IPS DF 4.7 (cell line): ENCODE measurements at regions not wholly inside any gene's neighbourhood (a gene's known extent, or its start where the extent isn't known, plus 50 kb on each side); places are given as distances from the start of the nearest gene placed in this dataset.

Experiments
- DNase-seq: peaks from one replicate; pipeline ENCODE4 v3.0.0-alpha.2; 2013; ENCODE audit warnings: low spot score; ENCODE audit errors: extremely low read depth

DNA sequence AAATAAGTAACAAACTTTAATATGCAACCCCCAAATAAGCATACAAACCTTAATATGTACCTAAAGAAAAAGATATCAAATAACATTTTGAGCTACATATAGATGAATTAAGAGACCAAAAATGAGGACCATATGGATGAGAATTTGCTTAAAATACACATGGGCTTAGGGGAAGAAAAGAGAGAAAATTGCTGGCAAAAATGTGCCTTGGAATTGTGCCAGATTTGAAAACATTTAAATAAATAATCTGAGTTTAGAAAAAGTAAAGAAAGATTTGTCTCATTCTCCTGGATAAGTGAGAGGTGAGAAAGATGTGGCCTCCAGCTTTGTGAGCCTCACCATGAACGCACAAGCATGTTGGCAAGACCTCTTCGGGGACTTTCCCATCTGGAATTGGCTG, 372.6 kb downstream of the SOX11 start:
- no peak for DNase-seq

DNA sequence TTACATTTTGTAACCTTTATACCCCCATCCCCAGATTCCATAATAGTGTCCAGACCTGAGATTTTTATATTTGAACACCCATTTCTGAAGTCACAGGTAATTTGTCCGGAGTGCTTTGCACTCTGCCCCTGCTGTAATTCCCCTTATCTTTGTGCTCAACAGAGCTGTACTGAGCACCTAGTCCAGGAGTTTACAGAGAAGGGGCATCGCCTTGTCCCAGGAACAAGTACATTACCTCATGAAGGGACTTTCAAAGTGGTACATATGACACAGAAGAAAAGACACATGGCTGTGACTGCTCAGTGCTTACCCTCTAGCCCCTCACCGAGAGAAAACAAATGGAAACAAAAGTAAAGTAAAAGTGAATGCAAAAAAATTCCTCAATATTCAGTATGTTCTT, 373.5 kb downstream of the SOX11 start:
- no peak for DNase-seq

DNA sequence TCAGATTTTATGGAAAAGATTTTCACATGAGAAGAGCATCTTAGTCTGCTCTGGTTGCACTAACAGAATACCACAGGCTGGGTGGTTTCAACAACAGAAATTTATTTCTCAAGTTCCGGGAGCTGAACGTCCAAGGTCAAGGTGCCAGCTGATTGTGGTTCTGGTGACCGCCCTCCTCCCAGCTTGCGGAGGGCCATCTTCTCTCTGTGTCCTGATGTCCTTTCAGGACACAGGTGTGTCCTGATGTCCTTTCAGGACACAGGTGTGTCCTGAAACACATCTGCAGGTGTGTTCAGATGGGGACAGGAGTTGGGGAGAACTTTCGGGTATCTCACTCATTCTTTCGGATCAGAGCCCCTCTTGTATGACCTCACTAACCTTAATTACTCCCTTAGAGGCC, 374.9 kb downstream of the SOX11 start:
- DNase-seq = no peak

DNA sequence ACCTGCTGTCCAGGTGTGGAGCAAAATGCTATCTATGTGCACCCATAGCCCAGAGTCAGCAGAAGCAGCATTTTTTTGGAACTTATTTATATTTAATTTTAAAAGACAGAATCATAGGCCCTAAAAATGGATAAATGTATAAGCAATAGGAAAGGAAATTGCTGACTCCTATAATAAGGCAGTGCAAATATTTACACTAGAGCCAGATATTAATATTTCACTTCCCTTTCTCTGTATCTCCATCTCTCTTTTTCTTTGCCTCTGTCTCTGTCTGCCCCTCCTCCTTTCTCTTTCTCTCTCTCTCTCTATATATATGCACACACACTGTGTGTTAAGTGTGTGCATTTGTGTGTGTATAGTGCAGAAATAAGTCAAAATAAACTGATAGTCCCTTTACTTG, 375.6 kb downstream of the SOX11 start:
- DNase-seq = no peak

DNA sequence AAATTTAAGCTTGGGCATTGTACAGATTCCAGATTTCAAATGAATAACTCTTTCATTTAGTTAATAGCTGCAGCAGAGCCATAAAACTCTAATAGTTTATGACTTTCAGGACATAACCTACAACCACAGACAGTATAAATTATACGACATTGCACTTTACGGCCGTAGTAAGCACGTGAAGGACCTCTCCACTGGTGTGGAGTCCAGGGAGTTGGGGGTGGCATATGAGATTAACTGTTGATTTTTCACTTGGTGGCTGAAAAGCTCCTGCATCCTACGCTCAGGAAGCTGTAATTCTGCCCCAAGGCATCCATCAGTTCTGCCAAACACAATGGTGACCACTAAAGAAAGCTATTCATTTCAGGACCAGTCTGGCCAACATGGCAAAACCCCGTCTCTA, 376.2 kb downstream of the SOX11 start:
- no peak for DNase-seq

DNA sequence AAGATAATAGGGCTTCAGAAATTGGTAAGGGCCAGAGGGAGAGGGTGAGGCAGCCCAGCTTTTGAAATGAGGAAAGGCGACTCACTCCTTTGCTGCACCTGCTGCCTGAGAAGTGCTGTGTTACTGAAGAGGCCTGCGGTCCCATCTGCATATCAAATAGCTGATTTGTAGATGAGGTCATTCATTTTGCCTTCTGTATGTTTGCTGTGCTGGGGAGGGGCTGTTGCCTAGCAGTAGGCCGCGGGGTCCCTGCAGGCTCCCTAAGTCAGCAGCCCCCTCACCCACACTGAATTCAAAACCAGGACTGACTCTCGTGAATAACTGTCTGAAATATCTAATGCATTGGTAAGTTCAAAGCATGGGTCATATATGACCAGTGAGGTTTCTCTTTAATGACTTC, 377.2 kb downstream of the SOX11 start:
- DNase-seq = no peak

DNA sequence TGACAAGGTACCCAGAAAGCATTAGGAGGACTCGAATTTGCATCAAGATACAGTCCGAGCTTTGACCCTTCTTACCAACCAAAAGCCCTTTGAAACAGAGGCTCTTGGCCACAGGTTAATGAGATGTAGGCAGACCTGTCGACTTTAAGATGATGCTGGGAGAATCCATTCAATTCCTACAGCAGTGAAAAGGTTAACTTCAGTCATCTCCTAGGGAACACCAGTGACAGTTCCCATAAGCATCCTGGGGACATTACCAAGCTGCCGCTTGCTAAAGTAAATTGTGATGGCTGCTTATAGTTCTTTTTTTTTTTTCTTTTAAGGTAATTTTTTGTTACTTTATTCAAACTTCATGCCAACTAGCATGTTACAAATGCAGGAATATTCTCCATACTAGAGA, 379.3 kb downstream of the SOX11 start:
- DNase-seq = no peak

DNA sequence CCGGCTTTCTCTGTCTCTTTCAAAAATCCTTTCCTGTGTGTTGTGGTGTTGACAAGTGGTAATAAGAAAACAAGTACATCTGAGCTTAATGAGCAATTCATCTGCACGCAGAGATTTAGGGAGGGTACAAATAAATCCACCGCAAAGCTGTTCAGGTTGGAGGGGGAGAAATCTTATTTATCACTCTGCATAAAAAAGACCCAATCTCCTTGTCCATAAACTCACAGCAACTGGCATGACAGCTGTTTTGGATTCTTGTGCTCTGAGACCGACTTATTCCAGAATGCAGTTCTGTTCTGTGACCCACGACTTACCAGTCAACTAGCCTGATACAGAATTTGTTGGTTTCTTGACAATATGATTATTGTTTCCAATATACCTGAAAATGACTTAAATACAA, 380.1 kb downstream of the SOX11 start:
- DNase-seq = no peak

DNA sequence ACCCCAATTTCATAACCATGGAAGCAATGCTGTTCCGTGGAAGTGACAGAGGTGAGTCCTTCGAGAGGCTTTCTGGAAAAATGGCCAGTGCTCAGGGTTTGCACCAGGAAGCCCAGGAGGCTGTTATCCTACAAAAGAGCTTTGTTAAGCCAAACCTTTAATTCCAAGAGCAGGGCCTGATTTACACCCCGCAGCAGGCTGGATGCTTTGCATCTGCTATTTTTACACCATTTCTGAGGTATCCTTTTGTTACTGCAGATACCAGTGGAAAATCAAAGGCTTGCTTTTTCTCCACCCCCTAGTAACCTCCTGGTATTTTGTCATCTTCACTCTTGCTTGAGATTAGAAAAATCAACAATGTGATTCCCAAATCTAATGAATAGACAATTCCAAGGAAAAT, 380.6 kb downstream of the SOX11 start:
- no peak for DNase-seq

DNA sequence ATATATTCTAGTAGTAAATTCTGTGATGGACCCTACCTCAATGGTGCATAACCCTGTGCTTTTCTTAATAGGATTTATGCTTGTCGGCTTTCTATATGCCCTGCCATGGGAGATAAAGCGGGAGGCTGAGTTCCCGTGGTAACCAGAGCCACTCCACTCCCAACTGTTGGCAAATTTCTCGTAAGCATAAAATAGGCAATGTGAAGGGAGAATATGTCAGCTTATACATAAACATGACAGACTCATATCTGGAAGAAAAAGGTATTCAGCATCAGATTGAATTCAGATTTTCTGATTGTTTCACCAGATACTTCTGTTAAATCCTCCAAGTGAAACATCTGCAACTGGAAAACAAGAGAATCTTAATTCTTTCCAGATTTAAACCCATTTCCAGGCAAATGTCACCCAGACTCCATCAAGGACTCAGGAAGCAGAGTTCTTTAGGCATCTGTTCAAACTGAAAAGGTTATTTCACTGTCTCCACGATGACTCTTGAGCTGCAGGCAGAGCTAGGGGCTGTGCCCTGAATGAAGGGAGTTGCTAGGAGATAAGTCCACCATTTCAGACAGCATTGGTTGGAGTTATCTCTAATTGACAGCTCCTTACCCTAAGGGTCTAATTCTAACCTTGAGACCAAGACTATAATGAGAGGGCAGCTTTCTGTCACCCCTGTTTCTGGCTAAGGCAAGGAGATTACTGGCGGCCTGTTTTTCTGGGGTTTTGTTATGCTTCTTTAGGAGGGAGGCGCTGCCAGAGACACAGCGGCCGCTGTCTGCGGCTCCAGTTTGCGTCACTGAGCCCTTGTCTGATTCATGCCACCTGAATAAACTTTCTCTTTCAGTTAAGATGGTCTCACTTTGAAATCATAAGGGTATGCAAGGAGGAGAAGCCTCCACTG, 381.3 kb downstream of the SOX11 start:
- no peak for DNase-seq

DNA sequence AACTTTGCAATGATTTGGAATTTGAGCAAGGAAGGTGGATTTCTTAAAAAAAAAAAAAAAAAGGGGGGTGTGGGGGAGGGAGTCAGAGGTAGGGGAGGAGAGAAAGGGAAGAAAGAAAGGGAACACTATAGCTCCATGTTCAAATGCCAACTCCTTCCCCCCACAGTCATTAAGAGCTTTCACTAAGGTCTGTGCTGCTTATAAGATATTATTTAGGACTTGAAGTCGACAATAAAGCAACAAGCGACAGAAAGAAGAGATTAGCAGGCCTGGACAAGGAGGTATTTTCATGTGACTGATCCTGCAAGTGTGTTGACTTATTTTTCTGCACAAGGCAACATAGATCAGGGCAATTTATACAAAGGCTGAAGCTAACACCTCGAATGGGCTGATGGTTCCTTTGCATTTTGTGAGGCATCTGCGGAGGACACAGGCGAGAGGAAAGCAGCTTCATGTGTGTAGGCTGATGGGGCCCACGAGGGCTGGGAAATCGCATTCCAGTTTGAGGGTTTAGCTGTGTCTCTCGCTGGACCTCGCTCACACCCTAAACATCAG, 382.0 kb downstream of the SOX11 start:
- no peak for DNase-seq

DNA sequence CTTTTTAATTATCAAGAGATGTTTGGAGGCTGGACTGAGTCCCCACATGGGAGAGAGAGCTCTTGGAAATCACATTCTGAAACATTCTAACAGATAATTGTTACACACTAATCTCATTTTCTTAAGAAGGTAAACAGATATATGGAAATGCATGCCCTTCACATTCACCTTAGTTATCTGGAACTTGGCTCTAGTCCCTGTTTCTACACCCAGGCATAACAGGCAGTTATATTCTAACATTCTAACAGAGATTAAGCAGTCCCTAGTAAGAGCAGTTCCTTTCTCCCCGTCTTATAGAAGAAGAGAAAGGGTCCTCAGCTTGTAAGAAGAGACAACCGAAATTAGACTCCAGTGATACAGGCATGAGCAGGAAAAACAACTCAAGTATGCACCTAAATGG, 385.4 kb downstream of the SOX11 start:
- DNase-seq = no peak

DNA sequence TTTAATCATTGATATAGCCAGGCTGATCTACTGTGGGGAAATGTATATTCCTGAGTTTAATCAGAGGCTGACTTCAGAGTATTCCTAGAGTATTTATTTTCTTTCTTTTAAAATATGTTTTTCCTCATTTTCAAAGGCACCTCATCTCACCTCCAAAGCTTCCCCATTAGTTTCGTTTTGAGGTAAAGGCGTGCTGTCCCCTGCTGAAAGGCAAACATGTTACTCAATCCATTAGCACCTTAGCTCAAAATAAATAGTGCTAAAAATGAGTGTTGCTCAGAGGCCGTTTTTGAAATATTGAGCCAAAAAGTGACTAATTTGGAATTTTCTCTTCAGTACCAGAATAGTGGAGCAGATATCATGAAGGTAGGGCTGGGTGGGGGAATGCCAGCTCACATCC, 386.2 kb downstream of the SOX11 start:
- DNase-seq = no peak

DNA sequence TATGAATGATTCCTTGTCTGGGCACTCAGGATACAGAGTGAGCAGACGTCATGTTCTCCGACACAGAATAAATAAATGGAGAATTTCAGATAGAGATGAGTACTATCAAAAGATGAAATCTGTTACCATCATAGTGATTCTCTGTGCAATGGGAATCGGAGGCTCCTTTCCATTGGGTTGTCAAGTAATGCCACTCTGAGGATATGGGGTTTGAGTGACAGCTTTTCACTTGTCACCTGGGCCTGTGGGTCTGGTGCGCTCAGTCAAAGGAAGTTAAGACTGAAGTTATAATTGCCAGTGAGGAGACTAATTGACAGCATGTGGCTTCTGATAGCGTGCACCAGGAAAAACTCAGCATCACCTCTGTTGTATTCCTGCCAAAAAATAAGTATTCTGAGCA, 387.2 kb downstream of the SOX11 start:
- DNase-seq = no peak

DNA sequence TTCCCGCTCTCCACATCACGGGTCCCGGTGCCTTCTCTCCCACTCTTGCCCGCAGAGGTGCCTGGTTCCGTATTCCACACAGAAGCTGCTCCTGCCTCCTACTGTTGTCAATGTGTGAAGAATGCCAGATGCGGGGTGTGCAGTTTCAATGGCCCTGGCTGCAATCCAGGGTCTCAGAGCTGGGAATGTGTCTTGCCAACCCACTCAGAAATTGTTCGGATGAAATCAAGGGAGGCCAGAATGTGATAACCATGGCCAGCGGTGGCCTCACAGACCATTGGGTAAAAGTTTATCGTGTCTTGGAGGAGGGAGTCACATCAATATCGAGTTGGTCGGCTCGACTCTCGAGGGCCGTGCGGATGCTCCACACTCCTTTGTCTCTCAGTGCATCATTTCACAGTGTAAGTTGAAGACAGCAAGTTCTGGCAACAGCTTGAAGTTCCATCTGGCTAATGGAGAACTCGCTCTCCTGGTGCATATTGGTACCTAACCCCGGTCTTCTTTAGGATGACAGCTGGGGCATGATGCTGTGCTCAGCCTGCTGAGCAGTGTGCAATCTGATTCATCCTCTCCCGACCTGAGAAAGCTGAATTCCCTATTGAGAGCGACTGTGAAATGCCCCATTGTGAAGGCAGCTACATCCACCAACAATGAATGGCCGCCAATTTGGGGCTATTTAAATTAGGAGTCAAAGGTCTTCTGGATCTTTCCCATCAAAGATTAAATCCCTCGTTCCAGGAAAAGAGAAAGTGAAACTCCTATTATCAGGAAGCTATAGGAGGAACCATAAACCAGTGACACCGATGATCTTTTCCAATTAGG, 389.0 kb downstream of the SOX11 start:
- DNase-seq = no peak

DNA sequence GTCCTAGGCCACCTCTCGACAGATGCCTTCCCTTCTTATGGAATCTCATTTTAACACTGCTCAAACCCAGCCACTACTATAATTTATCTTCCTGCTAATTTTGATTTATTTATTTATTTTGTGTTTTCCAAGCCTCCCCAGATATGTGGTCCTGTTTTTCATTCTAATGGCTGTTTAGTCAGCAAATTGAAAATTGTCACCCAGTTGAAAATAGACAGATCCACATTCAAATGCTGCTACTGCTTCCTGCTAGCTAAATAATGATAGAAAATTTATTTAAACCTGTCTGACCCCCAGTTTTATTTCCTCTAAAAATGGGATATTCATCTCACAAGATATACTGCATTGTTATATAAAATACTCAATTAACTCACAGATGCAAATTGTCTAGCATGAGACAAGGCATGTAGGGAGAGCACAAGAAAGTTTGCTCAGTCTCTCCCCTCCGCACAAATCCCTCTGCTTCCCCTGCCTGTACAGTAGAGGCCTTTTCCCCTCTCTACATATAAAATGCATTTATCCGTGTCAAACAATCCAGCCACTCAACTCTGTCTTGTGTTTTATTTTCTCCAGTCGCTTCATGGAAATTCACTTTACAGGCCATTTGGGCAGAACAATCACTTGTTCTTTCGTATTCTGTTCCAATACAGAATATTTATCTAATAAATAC, 389.9 kb downstream of the SOX11 start:
- no peak for DNase-seq

DNA sequence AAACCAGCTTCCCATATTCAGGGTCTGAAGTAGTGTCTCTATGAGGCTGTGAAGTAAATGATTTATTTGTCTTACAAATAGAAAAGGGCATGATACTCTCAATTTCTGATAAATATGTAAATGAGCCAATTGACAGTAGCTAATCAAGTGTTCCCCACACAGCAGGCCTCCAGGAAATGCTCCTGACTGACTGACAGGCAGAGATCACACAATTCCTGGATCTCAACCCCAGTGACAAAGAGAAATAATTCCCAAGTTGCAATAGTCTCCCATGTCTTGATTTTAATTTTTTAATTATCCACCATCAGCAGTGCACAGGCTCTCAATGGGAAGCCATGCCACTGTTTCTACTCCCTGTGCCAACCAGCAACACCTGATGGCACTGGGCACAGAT, 390.4 kb downstream of the SOX11 start:
- DNase-seq = no peak

DNA sequence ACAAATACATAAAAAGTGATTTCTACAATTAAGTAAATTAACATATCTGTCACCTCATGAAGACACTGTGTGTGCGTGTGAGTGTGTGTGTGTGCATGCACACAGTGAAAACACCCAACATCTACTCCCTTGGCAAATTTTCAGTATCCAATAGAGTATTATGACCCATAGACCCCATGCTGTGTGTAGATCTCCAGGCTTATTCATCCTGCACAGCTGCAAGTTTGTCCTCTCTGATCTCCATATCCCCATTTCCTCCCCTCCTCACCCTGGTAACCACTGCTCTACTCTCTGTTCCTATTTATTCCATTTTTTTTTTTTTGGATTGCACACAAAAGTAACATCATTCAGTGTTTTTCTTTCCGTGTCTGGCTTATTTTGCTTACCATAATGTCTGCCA, 391.0 kb downstream of the SOX11 start:
- no peak for DNase-seq

DNA sequence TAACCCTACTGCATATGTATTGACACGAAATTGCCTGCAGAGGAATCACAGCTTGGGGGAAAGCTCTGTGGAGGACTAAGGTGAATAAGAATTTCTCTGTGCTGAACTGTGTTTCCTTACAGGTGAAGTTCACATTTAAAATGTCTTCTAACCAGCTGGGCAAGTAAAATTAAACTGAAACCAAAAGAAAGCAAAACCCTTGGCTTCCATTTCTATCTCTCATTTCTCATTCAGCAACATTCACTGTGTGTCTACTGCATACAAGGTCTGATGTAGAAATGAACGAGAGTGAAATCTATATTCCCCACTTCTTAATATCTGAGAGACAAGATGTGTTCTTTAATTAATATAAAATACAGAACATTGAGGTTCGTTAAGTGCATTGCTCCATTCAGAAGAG, 397.3 kb downstream of the SOX11 start:
- no peak for DNase-seq

DNA sequence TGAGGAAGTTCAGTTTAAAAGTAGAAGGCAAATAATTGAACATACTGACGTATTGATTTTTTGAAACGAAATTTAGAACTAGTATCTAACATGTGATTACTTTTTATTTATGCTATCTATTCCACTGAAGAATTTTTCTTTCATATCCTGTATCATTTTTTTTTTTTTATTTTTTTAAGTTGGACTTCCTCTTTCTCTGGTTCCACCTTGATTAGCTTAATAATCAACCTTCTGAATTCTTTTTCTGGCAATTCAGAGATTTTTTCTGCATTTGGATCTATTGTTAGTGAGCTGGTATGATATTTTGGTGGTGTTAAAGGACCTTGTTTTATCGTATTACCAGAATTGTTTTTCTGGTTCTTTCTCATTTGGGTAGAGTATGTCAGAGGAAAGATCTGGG, 411.2 kb downstream of the SOX11 start:
- DNase-seq = no peak

DNA sequence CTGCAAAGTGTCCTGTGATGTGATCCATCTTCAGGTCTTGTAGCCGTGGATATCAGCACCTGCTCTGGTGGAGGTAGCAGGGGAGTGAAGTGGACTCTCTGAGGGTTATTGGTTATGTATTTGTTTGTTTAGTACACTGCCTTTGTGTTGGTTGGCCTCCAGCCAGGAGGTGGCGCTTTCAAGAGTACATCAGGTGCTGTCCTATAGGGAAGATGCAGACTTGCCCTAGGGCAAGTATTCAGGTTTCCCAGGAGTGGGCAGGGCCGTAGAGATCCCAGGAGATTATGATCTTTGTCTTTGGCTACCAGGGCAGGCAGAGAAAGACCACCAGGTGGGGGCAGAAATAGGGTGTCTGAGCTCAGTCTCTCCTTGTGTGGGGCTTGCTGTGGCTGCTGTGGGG, 411.8 kb downstream of the SOX11 start:
- no peak for DNase-seq

DNA sequence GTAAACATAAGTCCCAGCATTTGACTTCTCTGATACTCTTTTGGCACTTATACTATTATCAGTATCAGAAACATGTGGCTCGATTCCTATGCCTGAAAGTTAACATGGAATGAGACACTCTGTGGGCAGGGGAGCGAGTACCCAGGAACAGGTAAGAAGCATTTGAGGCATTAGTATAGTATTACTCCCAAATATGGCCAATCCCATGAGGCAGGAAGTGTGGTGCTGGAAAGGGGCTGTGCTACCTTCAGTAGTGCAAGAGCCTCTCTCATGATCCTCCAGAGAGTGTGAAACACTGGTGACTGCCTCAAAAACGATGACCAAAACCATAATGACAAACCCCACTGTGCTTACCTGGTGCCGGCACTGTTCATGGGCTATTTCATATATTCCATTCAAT, 415.1 kb downstream of the SOX11 start:
- no peak for DNase-seq
